ENCODE measurements at regions not wholly inside any gene's neighbourhood (a gene's known extent, or its start where the extent isn't known, plus 50 kb on each side); places are given as distances from the start of the nearest gene placed in this dataset.

DNA sequence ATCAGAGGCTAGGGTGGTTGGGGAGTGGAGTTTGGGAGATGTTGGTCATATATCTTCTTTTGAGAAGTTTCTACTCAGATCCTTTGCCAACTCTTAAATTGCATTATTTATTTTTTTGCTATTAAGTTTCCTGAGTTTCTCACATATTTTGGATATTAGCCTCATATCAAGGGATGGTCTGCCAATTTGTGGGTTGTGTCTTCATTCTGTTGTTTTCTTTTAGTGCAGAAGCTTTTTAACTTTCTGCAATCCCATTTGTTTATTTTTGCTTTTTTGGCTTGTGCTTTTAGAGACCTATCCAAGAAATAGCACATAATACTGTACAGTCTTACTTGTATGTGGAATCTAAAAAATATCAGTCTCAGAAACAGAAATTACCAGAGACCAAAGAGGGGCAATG is 509.2 kb upstream of the HS3ST1 start:
- no peaks in the 10 kb centered on the region for H3K9me3 ChIP-seq
- no peak for DNase-seq (ENCODE audit: low spot score)
- H3K36me3 ChIP-seq = no peaks in the 10 kb centered on the region
- intact Hi-C loops (cut with DNase I) = no loop called here
- H3K4me3 ChIP-seq = no peak overlapping the region
- H3K27ac ChIP-seq = no peak overlapping the region
- H3K27me3 ChIP-seq (replicated peaks; ENCODE audit: insufficient read depth) = no peaks in the 10 kb centered on the region
- TF ChIP-seq POLR2AphosphoS5 (IDR thresholded peaks at IDR 0.05) = no peak
- TF ChIP-seq POLR2A (IDR thresholded peaks at IDR 0.05) = no peak
- TF ChIP-seq, protein P1, sequence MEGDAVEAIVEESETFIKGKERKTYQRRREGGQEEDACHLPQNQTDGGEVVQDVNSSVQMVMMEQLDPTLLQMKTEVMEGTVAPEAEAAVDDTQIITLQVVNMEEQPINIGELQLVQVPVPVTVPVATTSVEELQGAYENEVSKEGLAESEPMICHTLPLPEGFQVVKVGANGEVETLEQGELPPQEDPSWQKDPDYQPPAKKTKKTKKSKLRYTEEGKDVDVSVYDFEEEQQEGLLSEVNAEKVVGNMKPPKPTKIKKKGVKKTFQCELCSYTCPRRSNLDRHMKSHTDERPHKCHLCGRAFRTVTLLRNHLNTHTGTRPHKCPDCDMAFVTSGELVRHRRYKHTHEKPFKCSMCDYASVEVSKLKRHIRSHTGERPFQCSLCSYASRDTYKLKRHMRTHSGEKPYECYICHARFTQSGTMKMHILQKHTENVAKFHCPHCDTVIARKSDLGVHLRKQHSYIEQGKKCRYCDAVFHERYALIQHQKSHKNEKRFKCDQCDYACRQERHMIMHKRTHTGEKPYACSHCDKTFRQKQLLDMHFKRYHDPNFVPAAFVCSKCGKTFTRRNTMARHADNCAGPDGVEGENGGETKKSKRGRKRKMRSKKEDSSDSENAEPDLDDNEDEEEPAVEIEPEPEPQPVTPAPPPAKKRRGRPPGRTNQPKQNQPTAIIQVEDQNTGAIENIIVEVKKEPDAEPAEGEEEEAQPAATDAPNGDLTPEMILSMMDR (IDR thresholded peaks at IDR 0.05) = no peak
- H3K4me1 ChIP-seq (replicated peaks) = no peaks in the 10 kb centered on the region

DNA sequence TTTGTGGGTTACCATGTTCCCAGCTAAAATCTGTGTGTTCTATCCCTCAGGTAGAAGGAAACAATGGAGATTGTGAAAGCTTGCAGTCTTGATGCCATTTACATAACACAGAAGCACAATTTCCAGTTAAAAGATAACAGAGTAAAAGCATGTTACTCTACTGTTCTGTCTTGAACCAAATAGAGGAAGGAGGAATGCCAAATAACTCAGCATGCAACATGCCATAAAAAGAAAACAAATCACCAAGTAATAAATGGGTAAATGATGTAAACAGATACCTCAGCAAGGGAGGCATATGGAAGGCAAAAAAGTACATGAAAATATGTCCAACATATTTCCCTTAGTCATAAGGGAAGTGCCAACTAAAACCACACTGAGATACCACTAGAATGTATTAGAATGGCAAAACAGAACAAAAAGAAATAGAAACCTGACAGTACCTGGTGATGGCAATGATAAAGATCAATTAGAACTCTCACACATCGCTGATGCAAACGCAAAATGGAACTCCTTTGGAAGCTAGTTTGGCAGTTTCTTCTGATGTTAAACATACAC is 502.6 kb upstream of the HS3ST1 start:
- Histone ChIP-seq H3K9me3 (no peaks in the 10 kb centered on the region), H3K4me3 (no peak overlapping the region), H3K27ac (no peak overlapping the region), H3K4me1 (replicated peaks) (no peaks in the 10 kb centered on the region), H3K27me3 (replicated peaks; ENCODE audit: insufficient read depth) (no peaks in the 10 kb centered on the region), H3K36me3 (no peaks in the 10 kb centered on the region)
- intact Hi-C loops (cut with DNase I) = no loop called here
- 37% methylated on average over 2 of the region's 2 CpGs for whole genome bisulfite sequencing
- no peak for DNase-seq (ENCODE audit: low spot score)
- TF ChIP-seq POLR2AphosphoS5 (IDR thresholded peaks at IDR 0.05) = no peak
- TF ChIP-seq, protein P1 (IDR thresholded peaks at IDR 0.05) = no peak
- TF ChIP-seq POLR2A (IDR thresholded peaks at IDR 0.05) = no peak

DNA sequence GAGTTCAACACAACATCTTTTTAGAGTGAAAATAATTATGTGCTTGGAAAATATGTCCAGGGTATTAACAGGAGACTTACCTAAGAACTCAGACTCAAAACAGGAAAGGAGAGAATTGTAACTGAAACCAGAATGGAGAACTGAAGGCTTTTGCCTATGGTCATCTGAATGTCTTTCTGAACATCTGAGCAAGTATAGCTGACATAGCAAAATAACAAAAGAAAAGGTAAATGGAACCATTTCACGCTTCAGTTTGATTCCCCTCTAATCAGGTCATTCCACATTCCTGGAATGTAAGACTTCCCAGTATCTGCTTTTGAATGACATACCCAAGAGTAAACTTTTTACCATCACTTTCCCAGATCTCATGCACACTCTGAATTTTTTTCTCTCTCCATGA is 500.4 kb upstream of the HS3ST1 start:
- intact Hi-C loops (cut with DNase I) = no loop called here
- TF ChIP-seq POLR2AphosphoS5 (IDR thresholded peaks at IDR 0.05) (no peak), POLR2A (IDR thresholded peaks at IDR 0.05) (no peak)
- TF ChIP-seq, protein P1 (IDR thresholded peaks at IDR 0.05) = no peak
- WGBS = 70% methylated on average over 1 of the region's 1 CpG
- no peak for DNase-seq (ENCODE audit: low spot score)
- H3K4me3 ChIP-seq = no peak overlapping the region
- no peak overlapping the region for H3K27ac ChIP-seq
- H3K27me3 ChIP-seq (replicated peaks; ENCODE audit: insufficient read depth) = no peaks in the 10 kb centered on the region
- no peaks in the 10 kb centered on the region for H3K9me3 ChIP-seq
- no peaks in the 10 kb centered on the region for H3K36me3 ChIP-seq
- no peaks in the 10 kb centered on the region for H3K4me1 ChIP-seq (replicated peaks)

DNA sequence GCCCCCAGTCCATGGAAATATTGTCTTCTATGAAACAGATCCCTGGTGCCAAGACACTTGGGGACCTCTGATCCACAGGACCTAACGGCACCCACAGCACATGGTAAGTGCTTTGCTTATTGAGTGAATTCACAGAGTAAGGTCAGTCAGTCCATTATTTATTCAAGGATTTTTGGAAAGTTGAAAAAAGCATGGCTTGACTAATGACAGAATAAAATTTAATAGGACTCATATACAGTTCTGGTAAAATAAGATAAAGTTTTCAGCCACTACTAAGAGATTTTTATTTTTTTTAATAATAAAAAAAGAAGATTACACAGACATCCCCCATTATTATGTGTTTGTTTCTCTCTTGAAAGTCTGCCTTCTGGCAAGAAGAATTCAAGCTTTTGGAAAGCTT is 490.6 kb upstream of the HS3ST1 start:
- 61% methylated on average over 1 of the region's 1 CpG for WGBS
- H3K27ac ChIP-seq = no peak overlapping the region
- no peak for DNase-seq (ENCODE audit: low spot score)

DNA sequence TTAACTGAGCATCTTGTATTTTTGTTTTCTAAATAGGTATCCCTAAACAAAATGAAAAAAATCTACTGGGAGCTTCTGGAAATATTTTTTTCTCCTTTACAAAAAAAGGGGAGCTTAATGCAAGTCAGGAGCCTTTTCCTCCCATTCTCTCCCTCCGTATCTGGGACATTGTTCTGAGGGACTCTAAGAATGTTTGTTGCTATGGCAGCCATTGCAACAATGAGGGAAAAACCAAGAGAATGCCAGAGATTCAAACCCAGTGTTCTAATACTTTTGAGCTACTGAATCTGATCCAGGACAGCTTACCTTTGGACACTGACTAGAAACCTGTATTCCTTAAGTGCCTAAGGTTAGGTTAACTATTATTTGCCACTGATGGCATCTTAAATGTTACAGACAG is 485.7 kb upstream of the HS3ST1 start:
- Histone ChIP-seq H3K9me3 (no peaks in the 10 kb centered on the region), H3K27ac (no peak overlapping the region), H3K36me3 (no peaks in the 10 kb centered on the region), H3K4me3 (no peak overlapping the region), H3K27me3 (replicated peaks; ENCODE audit: insufficient read depth) (no peaks in the 10 kb centered on the region), H3K4me1 (replicated peaks) (no peaks in the 10 kb centered on the region)
- intact Hi-C loops (cut with DNase I) = no loop called here
- WGBS = 42% methylated on average over 1 of the region's 1 CpG
- no peak for DNase-seq (ENCODE audit: low spot score)
- TF ChIP-seq POLR2A (IDR thresholded peaks at IDR 0.05) (no peak), POLR2AphosphoS5 (IDR thresholded peaks at IDR 0.05) (no peak)
- TF ChIP-seq, protein P1 (IDR thresholded peaks at IDR 0.05) = no peak

More for the DNA sequence above, 490.6 kb upstream of the HS3ST1 start:
- no peaks in the 10 kb centered on the region for H3K27me3 ChIP-seq (replicated peaks; ENCODE audit: insufficient read depth)
- no peak for TF ChIP-seq POLR2AphosphoS5 (IDR thresholded peaks at IDR 0.05)
- TF ChIP-seq POLR2A (IDR thresholded peaks at IDR 0.05) = no peak
- TF ChIP-seq, protein P1 (IDR thresholded peaks at IDR 0.05) = no peak
- H3K4me3 ChIP-seq = no peak overlapping the region
- no peaks in the 10 kb centered on the region for H3K4me1 ChIP-seq (replicated peaks)
- H3K36me3 ChIP-seq = no peaks in the 10 kb centered on the region
- H3K9me3 ChIP-seq = no peaks in the 10 kb centered on the region
- intact Hi-C loops (cut with DNase I) = no loop called here
